GM23338 (cell line): ENCODE measurements at regions not wholly inside any gene's neighbourhood (a gene's known extent, or its start where the extent isn't known, plus 50 kb on each side); places are given as distances from the start of the nearest gene placed in this dataset.

Experiments used
- ATAC-seq: fragments of 200-7000 bp; cut with Tn5 transposase; 3 replicates; pipeline ENCODE4 v1.9.1; 2020
- DNase-seq: peaks from one replicate; pipeline ENCODE4 v3.0.0-alpha.2; 2015; ENCODE audit warnings: low spot score
- H2AFZ ChIP-seq: fragments of 200-600 bp; sonication (generic); 2 replicates; pipeline ENCODE4 v1.8.0; 2016; ENCODE audit warnings: antibody characterized with exemption, mild to moderate bottlenecking, moderate library complexity
- H3F3A ChIP-seq: fragments of 200-600 bp; sonication (generic); replicated peaks from 2 replicates; pipeline ENCODE4 v1.8.0; 2017; ENCODE audit warnings: antibody characterized with exemption, mixed run types, low read depth
- H3K27ac ChIP-seq: fragments of 200-600 bp; sonication (generic); 2 replicates; pipeline ENCODE4 v1.6.1; 2016; ENCODE audit warnings: low read depth
- H3K27me3 ChIP-seq: fragments of 200-600 bp; sonication (generic); 2 replicates; pipeline ENCODE4 v1.8.0; 2016; ENCODE audit warnings: mild to moderate bottlenecking, mixed run types, moderate library complexity; ENCODE audit not compliant: insufficient read depth
- H3K36me3 ChIP-seq: fragments of 200-600 bp; sonication (generic); 2 replicates; pipeline ENCODE4 v1.8.0; 2016; ENCODE audit warnings: mild to moderate bottlenecking; ENCODE audit not compliant: insufficient read depth
- H3K4me1 ChIP-seq: fragments of 200-600 bp; sonication (generic); 2 replicates; pipeline ENCODE4 v1.8.0; 2016; ENCODE audit warnings: mild to moderate bottlenecking, moderate library complexity; ENCODE audit not compliant: insufficient read depth
- H3K4me2 ChIP-seq: fragments of 200-600 bp; sonication (generic); 2 replicates; pipeline ENCODE4 v1.7.1; 2017; ENCODE audit warnings: mixed run types
- H3K4me3 ChIP-seq: fragments of 200-600 bp; sonication (generic); 2 replicates; pipeline ENCODE4 v1.6.1; 2016; ENCODE audit warnings: mixed run types
- H3K79me2 ChIP-seq: fragments of 200-600 bp; sonication (generic); replicated peaks from 2 replicates; pipeline ENCODE4 v1.8.0; 2017; ENCODE audit warnings: mild to moderate bottlenecking; ENCODE audit not compliant: insufficient read depth
- H3K9me2 ChIP-seq: fragments of 200-600 bp; sonication (generic); 2 replicates; pipeline ENCODE4 v1.8.0; 2017; ENCODE audit not compliant: insufficient read depth
- H4K20me1 ChIP-seq: fragments of 200-600 bp; sonication (generic); replicated peaks from 2 replicates; pipeline ENCODE4 v1.8.0; 2017; ENCODE audit warnings: mild to moderate bottlenecking; ENCODE audit not compliant: insufficient read depth
- H3K27ac Mint-ChIP-seq: 2 replicates; pipeline ENCODE4 v1.8.0; 2020; ENCODE audit warnings: inconsistent platforms, mild to moderate bottlenecking, moderate library complexity, mixed read lengths
- H3K27me3 Mint-ChIP-seq: 3 replicates; pipeline ENCODE4 v1.8.0; 2022; ENCODE audit warnings: low read depth, mild to moderate bottlenecking, moderate library complexity, mixed read lengths, inconsistent platforms; ENCODE audit not compliant: insufficient read depth, poor library complexity
- H3K36me3 Mint-ChIP-seq: 3 replicates; pipeline ENCODE4 v1.8.0; 2021; ENCODE audit warnings: low read depth, mild to moderate bottlenecking, inconsistent platforms, moderate library complexity, mixed read lengths
- H3K4me1 Mint-ChIP-seq: 3 replicates; pipeline ENCODE4 v1.8.0; 2020; ENCODE audit warnings: mild to moderate bottlenecking, inconsistent platforms, mixed read lengths
- H3K4me3 Mint-ChIP-seq: 3 replicates; pipeline ENCODE4 v1.8.0; 2021; ENCODE audit warnings: moderate library complexity, mild to moderate bottlenecking, inconsistent platforms, mixed read lengths
- H3K9me3 Mint-ChIP-seq: 3 replicates; pipeline ENCODE4 v1.8.0; 2020; ENCODE audit warnings: moderate library complexity, mild to moderate bottlenecking, inconsistent platforms, mixed read lengths
- CREB1 ChIP-seq: fragments of 250-450 bp; sonication (Bioruptor Pico); IDR thresholded peaks from 2 replicates; pipeline ENCODE4 v1.5.0; 2020; ENCODE audit warnings: low read depth, mild to moderate bottlenecking, moderate library complexity
- EZH2 ChIP-seq: fragments of 200-600 bp; sonication (generic); IDR thresholded peaks from one replicate; pipeline ENCODE4 v1.8.0; 2017; ENCODE audit warnings: antibody characterized with exemption, mild to moderate bottlenecking, low read depth; ENCODE audit not compliant: unreplicated experiment
- EZH2phosphoT487 ChIP-seq: fragments of 200-600 bp; sonication (generic); IDR thresholded peaks from one replicate; pipeline ENCODE4 v1.8.1; 2018; ENCODE audit warnings: antibody characterized with exemption; ENCODE audit not compliant: unreplicated experiment
- JUNB ChIP-seq: IDR thresholded peaks from one replicate; pipeline ENCODE4 v1.6.1; 2016; ENCODE audit warnings: antibody characterized with exemption; ENCODE audit not compliant: unreplicated experiment
- NANOG ChIP-seq: IDR thresholded peaks from 2 replicates; pipeline ENCODE4 v1.6.1; 2016; ENCODE audit warnings: antibody characterized with exemption, borderline replicate concordance
- POLR2AphosphoS5 ChIP-seq: IDR thresholded peaks from 2 replicates; pipeline ENCODE4 v1.6.1; 2016; ENCODE audit warnings: antibody characterized with exemption, low read depth
- STAT1 ChIP-seq: IDR thresholded peaks from one replicate; pipeline ENCODE4 v1.6.1; 2016; ENCODE audit warnings: antibody characterized with exemption; ENCODE audit not compliant: unreplicated experiment
- ZNF114 ChIP-seq: fragments of 250-450 bp; sonication (Bioruptor Pico); IDR thresholded peaks from 2 replicates; pipeline ENCODE4 v1.5.0; 2020; ENCODE audit warnings: mild to moderate bottlenecking, moderate library complexity
- ZNF331 ChIP-seq: fragments of 250-450 bp; sonication (Bioruptor Pico); IDR thresholded peaks from 2 replicates; pipeline ENCODE4 v1.5.0; 2020; ENCODE audit warnings: low read depth, mild to moderate bottlenecking, moderate library complexity
- TF ChIP-seq, protein P1 (sequence below): fragments of 250-450 bp; sonication (Bioruptor Pico); IDR thresholded peaks from 2 replicates; pipeline ENCODE4 v1.5.0; 2020; ENCODE audit warnings: mild to moderate bottlenecking, moderate library complexity
- TF ChIP-seq, protein P2 (sequence below): IDR thresholded peaks from one replicate; pipeline ENCODE4 v1.6.1; 2018; ENCODE audit warnings: antibody characterized with exemption; ENCODE audit not compliant: unreplicated experiment
- TF ChIP-seq, protein P3 (sequence below), 2 experiments: fragments of 200-600 bp in 1 of 2; sonication (generic) in 1 of 2; conservative IDR thresholded peaks; 2 replicates each; pipeline versions ENCODE4 v1.5.1 to v1.6.1; 2016 to 2017; ENCODE audit warnings: antibody characterized with exemption in 2 of 2, low read depth in 2 of 2, mild to moderate bottlenecking in 2 of 2, moderate library complexity in 1 of 2
- TF ChIP-seq, protein P4 (sequence below): IDR thresholded peaks from 2 replicates; pipeline ENCODE4 v1.6.1; 2016; ENCODE audit warnings: antibody characterized with exemption

DNA sequence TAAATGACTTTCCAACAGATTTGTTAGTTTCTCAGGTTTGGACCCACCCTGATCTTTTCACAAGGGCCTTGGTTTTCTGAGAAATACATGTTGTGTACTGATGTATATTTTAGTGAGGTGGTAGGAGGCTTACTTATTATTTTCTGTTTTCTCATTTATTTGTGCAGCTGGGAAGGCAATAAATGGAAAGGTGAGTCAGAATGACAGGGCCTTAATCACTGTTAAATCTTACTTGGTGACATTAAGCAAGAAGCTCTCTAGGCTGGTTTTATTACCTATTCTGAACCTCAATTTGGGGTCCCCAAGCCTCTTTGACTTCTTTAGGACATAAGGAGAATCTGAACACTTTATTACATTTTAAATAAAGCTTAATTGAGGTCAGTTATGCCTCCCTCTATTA is 214.0 kb upstream of the DAB2 start (continued):
- TF ChIP-seq, protein P1, sequence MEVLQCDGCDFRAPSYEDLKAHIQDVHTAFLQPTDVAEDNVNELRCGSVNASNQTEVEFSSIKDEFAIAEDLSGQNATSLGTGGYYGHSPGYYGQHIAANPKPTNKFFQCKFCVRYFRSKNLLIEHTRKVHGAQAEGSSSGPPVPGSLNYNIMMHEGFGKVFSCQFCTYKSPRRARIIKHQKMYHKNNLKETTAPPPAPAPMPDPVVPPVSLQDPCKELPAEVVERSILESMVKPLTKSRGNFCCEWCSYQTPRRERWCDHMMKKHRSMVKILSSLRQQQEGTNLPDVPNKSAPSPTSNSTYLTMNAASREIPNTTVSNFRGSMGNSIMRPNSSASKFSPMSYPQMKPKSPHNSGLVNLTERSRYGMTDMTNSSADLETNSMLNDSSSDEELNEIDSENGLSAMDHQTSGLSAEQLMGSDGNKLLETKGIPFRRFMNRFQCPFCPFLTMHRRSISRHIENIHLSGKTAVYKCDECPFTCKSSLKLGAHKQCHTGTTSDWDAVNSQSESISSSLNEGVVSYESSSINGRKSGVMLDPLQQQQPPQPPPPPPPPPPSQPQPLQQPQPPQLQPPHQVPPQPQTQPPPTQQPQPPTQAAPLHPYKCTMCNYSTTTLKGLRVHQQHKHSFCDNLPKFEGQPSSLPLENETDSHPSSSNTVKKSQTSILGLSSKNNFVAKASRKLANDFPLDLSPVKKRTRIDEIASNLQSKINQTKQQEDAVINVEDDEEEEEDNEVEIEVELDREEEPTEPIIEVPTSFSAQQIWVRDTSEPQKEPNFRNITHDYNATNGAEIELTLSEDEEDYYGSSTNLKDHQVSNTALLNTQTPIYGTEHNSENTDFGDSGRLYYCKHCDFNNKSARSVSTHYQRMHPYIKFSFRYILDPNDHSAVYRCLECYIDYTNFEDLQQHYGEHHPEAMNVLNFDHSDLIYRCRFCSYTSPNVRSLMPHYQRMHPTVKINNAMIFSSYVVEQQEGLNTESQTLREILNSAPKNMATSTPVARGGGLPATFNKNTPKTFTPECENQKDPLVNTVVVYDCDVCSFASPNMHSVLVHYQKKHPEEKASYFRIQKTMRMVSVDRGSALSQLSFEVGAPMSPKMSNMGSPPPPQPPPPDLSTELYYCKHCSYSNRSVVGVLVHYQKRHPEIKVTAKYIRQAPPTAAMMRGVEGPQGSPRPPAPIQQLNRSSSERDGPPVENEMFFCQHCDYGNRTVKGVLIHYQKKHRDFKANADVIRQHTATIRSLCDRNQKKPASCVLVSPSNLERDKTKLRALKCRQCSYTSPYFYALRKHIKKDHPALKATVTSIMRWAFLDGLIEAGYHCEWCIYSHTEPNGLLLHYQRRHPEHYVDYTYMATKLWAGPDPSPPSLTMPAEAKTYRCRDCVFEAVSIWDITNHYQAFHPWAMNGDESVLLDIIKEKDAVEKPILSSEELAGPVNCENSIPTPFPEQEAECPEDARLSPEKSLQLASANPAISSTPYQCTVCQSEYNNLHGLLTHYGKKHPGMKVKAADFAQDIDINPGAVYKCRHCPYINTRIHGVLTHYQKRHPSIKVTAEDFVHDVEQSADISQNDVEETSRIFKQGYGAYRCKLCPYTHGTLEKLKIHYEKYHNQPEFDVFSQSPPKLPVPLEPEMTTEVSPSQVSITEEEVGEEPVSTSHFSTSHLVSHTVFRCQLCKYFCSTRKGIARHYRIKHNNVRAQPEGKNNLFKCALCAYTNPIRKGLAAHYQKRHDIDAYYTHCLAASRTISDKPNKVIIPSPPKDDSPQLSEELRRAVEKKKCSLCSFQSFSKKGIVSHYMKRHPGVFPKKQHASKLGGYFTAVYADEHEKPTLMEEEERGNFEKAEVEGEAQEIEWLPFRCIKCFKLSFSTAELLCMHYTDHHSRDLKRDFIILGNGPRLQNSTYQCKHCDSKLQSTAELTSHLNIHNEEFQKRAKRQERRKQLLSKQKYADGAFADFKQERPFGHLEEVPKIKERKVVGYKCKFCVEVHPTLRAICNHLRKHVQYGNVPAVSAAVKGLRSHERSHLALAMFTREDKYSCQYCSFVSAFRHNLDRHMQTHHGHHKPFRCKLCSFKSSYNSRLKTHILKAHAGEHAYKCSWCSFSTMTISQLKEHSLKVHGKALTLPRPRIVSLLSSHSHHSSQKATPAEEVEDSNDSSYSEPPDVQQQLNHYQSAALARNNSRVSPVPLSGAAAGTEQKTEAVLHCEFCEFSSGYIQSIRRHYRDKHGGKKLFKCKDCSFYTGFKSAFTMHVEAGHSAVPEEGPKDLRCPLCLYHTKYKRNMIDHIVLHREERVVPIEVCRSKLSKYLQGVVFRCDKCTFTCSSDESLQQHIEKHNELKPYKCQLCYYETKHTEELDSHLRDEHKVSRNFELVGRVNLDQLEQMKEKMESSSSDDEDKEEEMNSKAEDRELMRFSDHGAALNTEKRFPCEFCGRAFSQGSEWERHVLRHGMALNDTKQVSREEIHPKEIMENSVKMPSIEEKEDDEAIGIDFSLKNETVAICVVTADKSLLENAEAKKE (CRISPR knock-in tag) = no peak

DNA sequence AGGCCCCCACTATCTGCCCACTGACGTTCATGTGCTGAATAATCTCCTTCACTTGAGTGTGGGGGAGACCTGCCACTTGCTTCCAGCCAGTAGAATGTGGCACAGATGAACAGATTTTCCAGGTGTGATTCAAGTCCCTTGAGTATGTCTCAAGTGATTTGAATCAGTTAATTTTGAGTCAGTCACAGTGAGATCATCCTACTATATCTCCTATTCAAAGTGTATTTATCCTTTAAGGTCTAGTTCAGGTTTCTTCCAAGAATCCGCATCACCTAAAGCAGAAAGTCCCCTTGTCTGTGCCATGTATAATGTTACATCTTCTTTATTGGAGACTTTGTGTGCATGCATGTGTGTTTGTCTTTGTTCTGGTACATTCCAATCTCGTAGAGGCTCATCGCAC is 208.3 kb upstream of the DAB2 start:
- DNase-seq (no peak), ATAC-seq (no peak)
- H3K4me1 ChIP-seq = no peaks in the 10 kb centered on the region
- no peaks in the 10 kb centered on the region for H4K20me1 ChIP-seq
- Mint-ChIP-seq H3K27me3 (no peaks in the 10 kb centered on the region), H3K9me3 (no peaks in the 10 kb centered on the region), H3K4me3 (no peak overlapping the region), H3K36me3 (no peaks in the 10 kb centered on the region), H3K4me1 (no peaks in the 10 kb centered on the region), H3K27ac (no peak overlapping the region)
- H3K4me2 ChIP-seq = no peak overlapping the region
- H3K27ac ChIP-seq = no peak overlapping the region
- no peaks in the 10 kb centered on the region for H3K79me2 ChIP-seq
- H3K9me2 ChIP-seq = no peaks in the 10 kb centered on the region
- H3K36me3 ChIP-seq = no peaks in the 10 kb centered on the region
- H3K4me3 ChIP-seq = no peak overlapping the region
- H3K27me3 ChIP-seq = no peaks in the 10 kb centered on the region
- no peak overlapping the region for H2AFZ ChIP-seq
- no peaks in the 10 kb centered on the region for H3F3A ChIP-seq
- TF ChIP-seq, protein P2, sequence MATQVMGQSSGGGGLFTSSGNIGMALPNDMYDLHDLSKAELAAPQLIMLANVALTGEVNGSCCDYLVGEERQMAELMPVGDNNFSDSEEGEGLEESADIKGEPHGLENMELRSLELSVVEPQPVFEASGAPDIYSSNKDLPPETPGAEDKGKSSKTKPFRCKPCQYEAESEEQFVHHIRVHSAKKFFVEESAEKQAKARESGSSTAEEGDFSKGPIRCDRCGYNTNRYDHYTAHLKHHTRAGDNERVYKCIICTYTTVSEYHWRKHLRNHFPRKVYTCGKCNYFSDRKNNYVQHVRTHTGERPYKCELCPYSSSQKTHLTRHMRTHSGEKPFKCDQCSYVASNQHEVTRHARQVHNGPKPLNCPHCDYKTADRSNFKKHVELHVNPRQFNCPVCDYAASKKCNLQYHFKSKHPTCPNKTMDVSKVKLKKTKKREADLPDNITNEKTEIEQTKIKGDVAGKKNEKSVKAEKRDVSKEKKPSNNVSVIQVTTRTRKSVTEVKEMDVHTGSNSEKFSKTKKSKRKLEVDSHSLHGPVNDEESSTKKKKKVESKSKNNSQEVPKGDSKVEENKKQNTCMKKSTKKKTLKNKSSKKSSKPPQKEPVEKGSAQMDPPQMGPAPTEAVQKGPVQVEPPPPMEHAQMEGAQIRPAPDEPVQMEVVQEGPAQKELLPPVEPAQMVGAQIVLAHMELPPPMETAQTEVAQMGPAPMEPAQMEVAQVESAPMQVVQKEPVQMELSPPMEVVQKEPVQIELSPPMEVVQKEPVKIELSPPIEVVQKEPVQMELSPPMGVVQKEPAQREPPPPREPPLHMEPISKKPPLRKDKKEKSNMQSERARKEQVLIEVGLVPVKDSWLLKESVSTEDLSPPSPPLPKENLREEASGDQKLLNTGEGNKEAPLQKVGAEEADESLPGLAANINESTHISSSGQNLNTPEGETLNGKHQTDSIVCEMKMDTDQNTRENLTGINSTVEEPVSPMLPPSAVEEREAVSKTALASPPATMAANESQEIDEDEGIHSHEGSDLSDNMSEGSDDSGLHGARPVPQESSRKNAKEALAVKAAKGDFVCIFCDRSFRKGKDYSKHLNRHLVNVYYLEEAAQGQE = no peak
- no peak for TF ChIP-seq JUNB
- TF ChIP-seq, protein P3, sequence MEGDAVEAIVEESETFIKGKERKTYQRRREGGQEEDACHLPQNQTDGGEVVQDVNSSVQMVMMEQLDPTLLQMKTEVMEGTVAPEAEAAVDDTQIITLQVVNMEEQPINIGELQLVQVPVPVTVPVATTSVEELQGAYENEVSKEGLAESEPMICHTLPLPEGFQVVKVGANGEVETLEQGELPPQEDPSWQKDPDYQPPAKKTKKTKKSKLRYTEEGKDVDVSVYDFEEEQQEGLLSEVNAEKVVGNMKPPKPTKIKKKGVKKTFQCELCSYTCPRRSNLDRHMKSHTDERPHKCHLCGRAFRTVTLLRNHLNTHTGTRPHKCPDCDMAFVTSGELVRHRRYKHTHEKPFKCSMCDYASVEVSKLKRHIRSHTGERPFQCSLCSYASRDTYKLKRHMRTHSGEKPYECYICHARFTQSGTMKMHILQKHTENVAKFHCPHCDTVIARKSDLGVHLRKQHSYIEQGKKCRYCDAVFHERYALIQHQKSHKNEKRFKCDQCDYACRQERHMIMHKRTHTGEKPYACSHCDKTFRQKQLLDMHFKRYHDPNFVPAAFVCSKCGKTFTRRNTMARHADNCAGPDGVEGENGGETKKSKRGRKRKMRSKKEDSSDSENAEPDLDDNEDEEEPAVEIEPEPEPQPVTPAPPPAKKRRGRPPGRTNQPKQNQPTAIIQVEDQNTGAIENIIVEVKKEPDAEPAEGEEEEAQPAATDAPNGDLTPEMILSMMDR (conservative IDR thresholded peaks at IDR 0.05; ENCODE audit: low read depth in 2 of 2) = no peak
- no peak for TF ChIP-seq EZH2
- TF ChIP-seq EZH2phosphoT487 = no peak
- TF ChIP-seq ZNF331 (CRISPR knock-in tag) = no peak
- no peak for TF ChIP-seq ZNF114 (CRISPR knock-in tag)
- TF ChIP-seq STAT1 = no peak
- TF ChIP-seq POLR2AphosphoS5 = no peak
- TF ChIP-seq NANOG = no peak
- TF ChIP-seq, protein P4, sequence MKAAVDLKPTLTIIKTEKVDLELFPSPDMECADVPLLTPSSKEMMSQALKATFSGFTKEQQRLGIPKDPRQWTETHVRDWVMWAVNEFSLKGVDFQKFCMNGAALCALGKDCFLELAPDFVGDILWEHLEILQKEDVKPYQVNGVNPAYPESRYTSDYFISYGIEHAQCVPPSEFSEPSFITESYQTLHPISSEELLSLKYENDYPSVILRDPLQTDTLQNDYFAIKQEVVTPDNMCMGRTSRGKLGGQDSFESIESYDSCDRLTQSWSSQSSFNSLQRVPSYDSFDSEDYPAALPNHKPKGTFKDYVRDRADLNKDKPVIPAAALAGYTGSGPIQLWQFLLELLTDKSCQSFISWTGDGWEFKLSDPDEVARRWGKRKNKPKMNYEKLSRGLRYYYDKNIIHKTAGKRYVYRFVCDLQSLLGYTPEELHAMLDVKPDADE = no peak
- no peak for TF ChIP-seq CREB1 (CRISPR knock-in tag)
